ENCODE measurements at regions not wholly inside any gene's neighbourhood (a gene's known extent, or its start where the extent isn't known, plus 50 kb on each side); places are given as distances from the start of the nearest gene placed in this dataset.

DNA sequence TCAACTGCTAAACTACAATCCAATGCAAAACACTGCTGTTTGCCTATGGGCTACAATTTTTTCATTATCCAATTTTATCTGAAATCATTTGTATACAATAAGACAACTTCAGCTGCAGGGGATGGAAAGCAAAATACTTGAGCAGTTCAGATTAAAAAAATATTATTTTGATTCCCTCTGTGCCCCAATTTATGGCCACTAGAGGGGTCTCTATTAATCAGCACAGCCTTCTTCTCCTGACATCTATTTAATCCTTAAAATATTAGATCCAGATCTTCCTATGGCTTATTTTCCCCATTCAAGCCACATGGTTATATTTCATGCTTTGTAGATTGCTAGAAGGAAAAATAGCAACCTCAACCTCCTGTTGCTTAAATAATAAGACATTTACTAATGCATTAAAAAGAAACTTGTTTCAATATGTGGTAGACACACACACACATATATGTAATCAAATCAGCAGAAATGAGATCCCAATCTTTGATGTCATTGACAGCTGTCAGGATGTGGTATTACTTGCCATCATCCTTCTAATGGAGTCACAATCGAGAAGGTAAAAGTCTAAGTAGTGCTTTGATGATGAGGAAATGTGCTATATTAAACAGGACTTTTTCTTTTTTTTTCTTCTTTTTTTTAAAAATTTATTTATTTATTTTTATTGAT lies 104.2 kb downstream of the P2RY1 start:
- Histone ChIP-seq H4K20me1 (replicated peaks; ENCODE audit: insufficient read depth) (no peaks in the 10 kb centered on the region), H3K4me3 (no peak overlapping the region), H3K4me1 (ENCODE audit: insufficient read depth) (peaks cover 2% of the 10 kb centered on the region; the same call in 1 of the 2 replicates), H3K27ac (ENCODE audit: low read depth) (no peak overlapping the region), H3F3A (replicated peaks; ENCODE audit: low read depth) (no peaks in the 10 kb centered on the region), H3K27me3 (ENCODE audit: insufficient read depth) (no peaks in the 10 kb centered on the region), H3K4me2 (no peak overlapping the region), H3K36me3 (ENCODE audit: insufficient read depth) (no peaks in the 10 kb centered on the region), H3K79me2 (replicated peaks; ENCODE audit: insufficient read depth) (no peaks in the 10 kb centered on the region), H2AFZ (no peak overlapping the region), H3K9me2 (ENCODE audit: insufficient read depth) (no peaks in the 10 kb centered on the region)
- TF ChIP-seq, protein P1, sequence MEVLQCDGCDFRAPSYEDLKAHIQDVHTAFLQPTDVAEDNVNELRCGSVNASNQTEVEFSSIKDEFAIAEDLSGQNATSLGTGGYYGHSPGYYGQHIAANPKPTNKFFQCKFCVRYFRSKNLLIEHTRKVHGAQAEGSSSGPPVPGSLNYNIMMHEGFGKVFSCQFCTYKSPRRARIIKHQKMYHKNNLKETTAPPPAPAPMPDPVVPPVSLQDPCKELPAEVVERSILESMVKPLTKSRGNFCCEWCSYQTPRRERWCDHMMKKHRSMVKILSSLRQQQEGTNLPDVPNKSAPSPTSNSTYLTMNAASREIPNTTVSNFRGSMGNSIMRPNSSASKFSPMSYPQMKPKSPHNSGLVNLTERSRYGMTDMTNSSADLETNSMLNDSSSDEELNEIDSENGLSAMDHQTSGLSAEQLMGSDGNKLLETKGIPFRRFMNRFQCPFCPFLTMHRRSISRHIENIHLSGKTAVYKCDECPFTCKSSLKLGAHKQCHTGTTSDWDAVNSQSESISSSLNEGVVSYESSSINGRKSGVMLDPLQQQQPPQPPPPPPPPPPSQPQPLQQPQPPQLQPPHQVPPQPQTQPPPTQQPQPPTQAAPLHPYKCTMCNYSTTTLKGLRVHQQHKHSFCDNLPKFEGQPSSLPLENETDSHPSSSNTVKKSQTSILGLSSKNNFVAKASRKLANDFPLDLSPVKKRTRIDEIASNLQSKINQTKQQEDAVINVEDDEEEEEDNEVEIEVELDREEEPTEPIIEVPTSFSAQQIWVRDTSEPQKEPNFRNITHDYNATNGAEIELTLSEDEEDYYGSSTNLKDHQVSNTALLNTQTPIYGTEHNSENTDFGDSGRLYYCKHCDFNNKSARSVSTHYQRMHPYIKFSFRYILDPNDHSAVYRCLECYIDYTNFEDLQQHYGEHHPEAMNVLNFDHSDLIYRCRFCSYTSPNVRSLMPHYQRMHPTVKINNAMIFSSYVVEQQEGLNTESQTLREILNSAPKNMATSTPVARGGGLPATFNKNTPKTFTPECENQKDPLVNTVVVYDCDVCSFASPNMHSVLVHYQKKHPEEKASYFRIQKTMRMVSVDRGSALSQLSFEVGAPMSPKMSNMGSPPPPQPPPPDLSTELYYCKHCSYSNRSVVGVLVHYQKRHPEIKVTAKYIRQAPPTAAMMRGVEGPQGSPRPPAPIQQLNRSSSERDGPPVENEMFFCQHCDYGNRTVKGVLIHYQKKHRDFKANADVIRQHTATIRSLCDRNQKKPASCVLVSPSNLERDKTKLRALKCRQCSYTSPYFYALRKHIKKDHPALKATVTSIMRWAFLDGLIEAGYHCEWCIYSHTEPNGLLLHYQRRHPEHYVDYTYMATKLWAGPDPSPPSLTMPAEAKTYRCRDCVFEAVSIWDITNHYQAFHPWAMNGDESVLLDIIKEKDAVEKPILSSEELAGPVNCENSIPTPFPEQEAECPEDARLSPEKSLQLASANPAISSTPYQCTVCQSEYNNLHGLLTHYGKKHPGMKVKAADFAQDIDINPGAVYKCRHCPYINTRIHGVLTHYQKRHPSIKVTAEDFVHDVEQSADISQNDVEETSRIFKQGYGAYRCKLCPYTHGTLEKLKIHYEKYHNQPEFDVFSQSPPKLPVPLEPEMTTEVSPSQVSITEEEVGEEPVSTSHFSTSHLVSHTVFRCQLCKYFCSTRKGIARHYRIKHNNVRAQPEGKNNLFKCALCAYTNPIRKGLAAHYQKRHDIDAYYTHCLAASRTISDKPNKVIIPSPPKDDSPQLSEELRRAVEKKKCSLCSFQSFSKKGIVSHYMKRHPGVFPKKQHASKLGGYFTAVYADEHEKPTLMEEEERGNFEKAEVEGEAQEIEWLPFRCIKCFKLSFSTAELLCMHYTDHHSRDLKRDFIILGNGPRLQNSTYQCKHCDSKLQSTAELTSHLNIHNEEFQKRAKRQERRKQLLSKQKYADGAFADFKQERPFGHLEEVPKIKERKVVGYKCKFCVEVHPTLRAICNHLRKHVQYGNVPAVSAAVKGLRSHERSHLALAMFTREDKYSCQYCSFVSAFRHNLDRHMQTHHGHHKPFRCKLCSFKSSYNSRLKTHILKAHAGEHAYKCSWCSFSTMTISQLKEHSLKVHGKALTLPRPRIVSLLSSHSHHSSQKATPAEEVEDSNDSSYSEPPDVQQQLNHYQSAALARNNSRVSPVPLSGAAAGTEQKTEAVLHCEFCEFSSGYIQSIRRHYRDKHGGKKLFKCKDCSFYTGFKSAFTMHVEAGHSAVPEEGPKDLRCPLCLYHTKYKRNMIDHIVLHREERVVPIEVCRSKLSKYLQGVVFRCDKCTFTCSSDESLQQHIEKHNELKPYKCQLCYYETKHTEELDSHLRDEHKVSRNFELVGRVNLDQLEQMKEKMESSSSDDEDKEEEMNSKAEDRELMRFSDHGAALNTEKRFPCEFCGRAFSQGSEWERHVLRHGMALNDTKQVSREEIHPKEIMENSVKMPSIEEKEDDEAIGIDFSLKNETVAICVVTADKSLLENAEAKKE (CRISPR knock-in tag; IDR thresholded peaks at IDR 0.05) = no peak
- TF ChIP-seq, protein P2, sequence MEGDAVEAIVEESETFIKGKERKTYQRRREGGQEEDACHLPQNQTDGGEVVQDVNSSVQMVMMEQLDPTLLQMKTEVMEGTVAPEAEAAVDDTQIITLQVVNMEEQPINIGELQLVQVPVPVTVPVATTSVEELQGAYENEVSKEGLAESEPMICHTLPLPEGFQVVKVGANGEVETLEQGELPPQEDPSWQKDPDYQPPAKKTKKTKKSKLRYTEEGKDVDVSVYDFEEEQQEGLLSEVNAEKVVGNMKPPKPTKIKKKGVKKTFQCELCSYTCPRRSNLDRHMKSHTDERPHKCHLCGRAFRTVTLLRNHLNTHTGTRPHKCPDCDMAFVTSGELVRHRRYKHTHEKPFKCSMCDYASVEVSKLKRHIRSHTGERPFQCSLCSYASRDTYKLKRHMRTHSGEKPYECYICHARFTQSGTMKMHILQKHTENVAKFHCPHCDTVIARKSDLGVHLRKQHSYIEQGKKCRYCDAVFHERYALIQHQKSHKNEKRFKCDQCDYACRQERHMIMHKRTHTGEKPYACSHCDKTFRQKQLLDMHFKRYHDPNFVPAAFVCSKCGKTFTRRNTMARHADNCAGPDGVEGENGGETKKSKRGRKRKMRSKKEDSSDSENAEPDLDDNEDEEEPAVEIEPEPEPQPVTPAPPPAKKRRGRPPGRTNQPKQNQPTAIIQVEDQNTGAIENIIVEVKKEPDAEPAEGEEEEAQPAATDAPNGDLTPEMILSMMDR (conservative IDR thresholded peaks at IDR 0.05; ENCODE audit: low read depth in 2 of 2) = peak in 1 of 2 experiments; percentile 46; a peak in 2 of 4 replicates
- no peak overlapping the region for H3K27ac Mint-ChIP-seq
- H3K27me3 Mint-ChIP-seq (ENCODE audit: insufficient read depth, low read depth, poor library complexity) = no peaks in the 10 kb centered on the region
- H3K9me3 Mint-ChIP-seq = no peaks in the 10 kb centered on the region
- ATAC-seq (no peak), DNase-seq (ENCODE audit: low spot score) (no peak)
- no peak overlapping the region for H3K4me3 Mint-ChIP-seq
- no peaks in the 10 kb centered on the region for H3K36me3 Mint-ChIP-seq (ENCODE audit: low read depth)
- H3K4me1 Mint-ChIP-seq = peaks cover 17% of the 10 kb centered on the region

DNA sequence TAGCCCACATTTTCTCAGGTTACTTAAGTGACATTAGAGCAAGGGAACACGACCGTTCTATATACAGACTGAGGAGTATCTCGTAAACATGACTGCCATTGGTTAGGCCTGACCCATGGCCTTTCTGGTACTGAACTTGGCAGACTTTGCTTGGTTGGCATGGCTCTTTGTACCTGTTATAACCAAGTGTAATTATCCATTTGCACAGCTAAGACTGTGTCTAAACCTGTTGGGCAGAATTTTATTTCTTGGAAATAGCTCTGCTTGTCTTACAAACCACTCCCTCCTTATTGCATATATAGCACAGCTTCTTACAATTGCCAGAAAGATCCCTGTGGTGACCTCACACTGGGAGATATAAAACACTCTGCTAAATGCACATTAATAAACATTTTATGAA lies 106.9 kb downstream of the P2RY1 start:
- Histone ChIP-seq H3K4me2 (no peak overlapping the region), H3K79me2 (replicated peaks; ENCODE audit: insufficient read depth) (no peaks in the 10 kb centered on the region), H4K20me1 (replicated peaks; ENCODE audit: insufficient read depth) (no peaks in the 10 kb centered on the region), H3K36me3 (ENCODE audit: insufficient read depth) (no peaks in the 10 kb centered on the region), H3K27ac (ENCODE audit: low read depth) (no peak overlapping the region), H3K27me3 (ENCODE audit: insufficient read depth) (no peaks in the 10 kb centered on the region), H3K9me2 (ENCODE audit: insufficient read depth) (no peaks in the 10 kb centered on the region), H3F3A (replicated peaks; ENCODE audit: low read depth) (no peaks in the 10 kb centered on the region), H2AFZ (no peak overlapping the region), H3K4me3 (no peak overlapping the region), H3K4me1 (ENCODE audit: insufficient read depth) (peaks cover 18% of the 10 kb centered on the region)
- H3K27me3 Mint-ChIP-seq (ENCODE audit: insufficient read depth, low read depth, poor library complexity) = peaks cover 1% of the 10 kb centered on the region
- H3K4me1 Mint-ChIP-seq = peaks cover 33% of the 10 kb centered on the region
- no peak for DNase-seq (ENCODE audit: low spot score)
- ATAC-seq = no peak
- H3K36me3 Mint-ChIP-seq (ENCODE audit: low read depth) = no peaks in the 10 kb centered on the region
- no peaks in the 10 kb centered on the region for H3K9me3 Mint-ChIP-seq
- H3K4me3 Mint-ChIP-seq = no peak overlapping the region
- no peak overlapping the region for H3K27ac Mint-ChIP-seq
- TF ChIP-seq, protein P3, sequence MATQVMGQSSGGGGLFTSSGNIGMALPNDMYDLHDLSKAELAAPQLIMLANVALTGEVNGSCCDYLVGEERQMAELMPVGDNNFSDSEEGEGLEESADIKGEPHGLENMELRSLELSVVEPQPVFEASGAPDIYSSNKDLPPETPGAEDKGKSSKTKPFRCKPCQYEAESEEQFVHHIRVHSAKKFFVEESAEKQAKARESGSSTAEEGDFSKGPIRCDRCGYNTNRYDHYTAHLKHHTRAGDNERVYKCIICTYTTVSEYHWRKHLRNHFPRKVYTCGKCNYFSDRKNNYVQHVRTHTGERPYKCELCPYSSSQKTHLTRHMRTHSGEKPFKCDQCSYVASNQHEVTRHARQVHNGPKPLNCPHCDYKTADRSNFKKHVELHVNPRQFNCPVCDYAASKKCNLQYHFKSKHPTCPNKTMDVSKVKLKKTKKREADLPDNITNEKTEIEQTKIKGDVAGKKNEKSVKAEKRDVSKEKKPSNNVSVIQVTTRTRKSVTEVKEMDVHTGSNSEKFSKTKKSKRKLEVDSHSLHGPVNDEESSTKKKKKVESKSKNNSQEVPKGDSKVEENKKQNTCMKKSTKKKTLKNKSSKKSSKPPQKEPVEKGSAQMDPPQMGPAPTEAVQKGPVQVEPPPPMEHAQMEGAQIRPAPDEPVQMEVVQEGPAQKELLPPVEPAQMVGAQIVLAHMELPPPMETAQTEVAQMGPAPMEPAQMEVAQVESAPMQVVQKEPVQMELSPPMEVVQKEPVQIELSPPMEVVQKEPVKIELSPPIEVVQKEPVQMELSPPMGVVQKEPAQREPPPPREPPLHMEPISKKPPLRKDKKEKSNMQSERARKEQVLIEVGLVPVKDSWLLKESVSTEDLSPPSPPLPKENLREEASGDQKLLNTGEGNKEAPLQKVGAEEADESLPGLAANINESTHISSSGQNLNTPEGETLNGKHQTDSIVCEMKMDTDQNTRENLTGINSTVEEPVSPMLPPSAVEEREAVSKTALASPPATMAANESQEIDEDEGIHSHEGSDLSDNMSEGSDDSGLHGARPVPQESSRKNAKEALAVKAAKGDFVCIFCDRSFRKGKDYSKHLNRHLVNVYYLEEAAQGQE (IDR thresholded peaks at IDR 0.05; ENCODE audit: unreplicated experiment) = no peak
- TF ChIP-seq STAT1 (IDR thresholded peaks at IDR 0.05; ENCODE audit: unreplicated experiment) (no peak), JUNB (IDR thresholded peaks at IDR 0.05; ENCODE audit: unreplicated experiment) (no peak)

Measured in GM23338 (cell line).